HCT116 (cell line): ENCODE measurements at regions not wholly inside any gene's neighbourhood (a gene's known extent, or its start where the extent isn't known, plus 50 kb on each side); places are given as distances from the start of the nearest gene placed in this dataset.

Source experiments
- ATAC-seq: fragments of 200-7000 bp; cut with Tn5 transposase; 2 replicates; pipeline ENCODE4 v1.9.1; 2020; ENCODE audit warnings: mild to moderate bottlenecking, moderate library complexity
- BruUV-seq: library from RNA; stranded (reverse); fragments of 400-500 nt; replicated peaks from 2 replicates; lab custom pipeline; 2021; lab: Mats Ljungman, UMichigan
- CTCF ChIA-PET: fragments of 300-600 bp; sonication (Branson Sonifier 250); formaldehyde crosslinking; loops from one replicate; lab custom pipeline; 2021; ENCODE audit warnings: antibody characterized with exemption; lab: Charles Lee
- POLR2A ChIA-PET: fragments of 300-600, 350-600 bp; sonication (Branson Sonifier 250); formaldehyde crosslinking; loops from one replicate; lab custom pipeline; 2021; ENCODE audit warnings: antibody characterized with exemption; lab: Charles Lee
- RAD21 ChIA-PET, 2 experiments: fragments of 300-600 bp; sonication (Branson Sonifier 250); formaldehyde crosslinking; loops; one replicate each; lab custom pipeline; 2023; ENCODE audit warnings: low total read pairs in 2 of 2; ENCODE audit not compliant: uncharacterized antibody in 2 of 2, unreplicated experiment in 2 of 2, low non-redundant PET in 1 of 2; lab: Charles Lee
- DNase-seq: peaks from one replicate; pipeline ENCODE4 v3.0.0-alpha.2; 2010; ENCODE audit warnings: low read depth, low spot score
- H2AFZ ChIP-seq: fragments of 200-600 bp; shearing (Covaris generic), sonication (generic); 2 replicates; pipeline ENCODE4 v1.6.1; 2017; ENCODE audit warnings: low read depth, mixed run types, mixed read lengths, antibody characterized with exemption, low read length; ENCODE audit not compliant: poor library complexity, severe bottlenecking
- H3K27ac ChIP-seq: 2 replicates; pipeline ENCODE4 v1.5.1; 2012; ENCODE audit warnings: low read depth, low read length
- H3K27me3 ChIP-seq: fragments of 200-600 bp; sonication (generic); 2 replicates; pipeline ENCODE4 v1.6.1; 2016; ENCODE audit warnings: mixed run types, low read length, mixed read lengths; ENCODE audit not compliant: insufficient read depth
- H3K36me3 ChIP-seq, 2 experiments: fragments of 200-500 bp in 1 of 2; fragments of 200-600 bp in 1 of 2; sonication (Bioruptor generic) in 1 of 2; sonication (generic) in 1 of 2; 2 replicates each; pipeline versions ENCODE4 v1.5.1 to v1.6.1; 2014 to 2016; ENCODE audit warnings: low read length in 2 of 2, inconsistent platforms in 1 of 2, mixed read lengths in 1 of 2, mixed run types in 1 of 2; ENCODE audit not compliant: insufficient read depth in 2 of 2, control insufficient read depth in 1 of 2
- H3K4me1 ChIP-seq, 2 experiments: fragments of 200-600 bp in 1 of 2; sonication (generic) in 1 of 2; 2 replicates each; pipeline versions ENCODE4 v1.5.1 to v1.6.1; 2012 to 2017; ENCODE audit warnings: low read length in 2 of 2, inconsistent platforms in 1 of 2, mild to moderate bottlenecking in 1 of 2, mixed read lengths in 1 of 2, mixed run types in 1 of 2, moderate library complexity in 1 of 2; ENCODE audit not compliant: insufficient read depth in 2 of 2, control insufficient read depth in 1 of 2
- H3K4me2 ChIP-seq: fragments of 200-600 bp; sonication (generic); 2 replicates; pipeline ENCODE4 v1.6.1; 2017; ENCODE audit warnings: mixed run types, low read length, mixed read lengths
- H3K4me3 ChIP-seq, 2 experiments: fragments of 200-600 bp in 1 of 2; sonication (generic) in 1 of 2; replicated peaks in 1 of 2; 2 replicates each; pipeline ENCODE4 v1.5.1; 2011 to 2016; ENCODE audit warnings: low read length in 2 of 2, control low read depth in 1 of 2, low read depth in 1 of 2, mild to moderate bottlenecking in 1 of 2, mixed read lengths in 1 of 2, mixed run types in 1 of 2
- H3K79me2 ChIP-seq: fragments of 200-600 bp; sonication (generic); 2 replicates; pipeline ENCODE4 v1.6.1; 2017; ENCODE audit warnings: mild to moderate bottlenecking, mixed run types, low read length, moderate library complexity, mixed read lengths; ENCODE audit not compliant: insufficient read depth
- H3K9ac ChIP-seq: fragments of 200-600 bp; sonication (generic); 2 replicates; pipeline ENCODE4 v1.6.1; 2016; ENCODE audit warnings: low read length, mixed read lengths
- H3K9me2 ChIP-seq: fragments of 200-600 bp; sonication (generic), shearing (Covaris generic); 2 replicates; pipeline ENCODE4 v1.6.1; 2017; ENCODE audit warnings: mixed run types, mild to moderate bottlenecking, moderate library complexity; ENCODE audit not compliant: insufficient read depth
- H3K9me3 ChIP-seq, 2 experiments: fragments of 200-500 bp in 1 of 2; fragments of 200-600 bp in 1 of 2; sonication (Bioruptor generic) in 1 of 2; sonication (generic) in 1 of 2; 2 replicates each; pipeline ENCODE4 v1.6.1; 2014 to 2017; ENCODE audit warnings: low read length in 2 of 2, mixed read lengths in 2 of 2, inconsistent platforms in 1 of 2, low read depth in 1 of 2, mild to moderate bottlenecking in 1 of 2, mixed run types in 1 of 2, moderate library complexity in 1 of 2; ENCODE audit not compliant: control insufficient read depth in 1 of 2, insufficient read depth in 1 of 2
- H4K20me1 ChIP-seq: fragments of 200-600 bp; sonication (generic), shearing (Covaris generic); 2 replicates; pipeline ENCODE4 v1.6.1; 2017; ENCODE audit warnings: mixed run types, mild to moderate bottlenecking, moderate library complexity; ENCODE audit not compliant: insufficient read depth
- CTCF ChIP-seq, 3 experiments: fragments of 200-600 bp in 1 of 3; sonication (generic) in 1 of 3; IDR thresholded peaks in 2 of 3; conservative IDR thresholded peaks in 1 of 3; 2 replicates each; pipeline ENCODE4 v1.5.1; 2012 to 2017; ENCODE audit warnings: low read depth in 2 of 3, low read length in 2 of 3, antibody characterized with exemption in 1 of 3, borderline replicate concordance in 1 of 3, control low read depth in 1 of 3, mild to moderate bottlenecking in 1 of 3, mixed read lengths in 1 of 3, mixed run types in 1 of 3, moderate library complexity in 1 of 3; ENCODE audit not compliant: insufficient read depth in 1 of 3
- EZH2phosphoT487 ChIP-seq: fragments of 200-600 bp; IDR thresholded peaks from 2 replicates; pipeline ENCODE4 v1.6.1; 2018; ENCODE audit warnings: antibody characterized with exemption, borderline replicate concordance
- FOSL1 ChIP-seq: IDR thresholded peaks from 2 replicates; pipeline ENCODE4 v1.6.1; 2012; ENCODE audit warnings: low read depth
- RAD21 ChIP-seq: IDR thresholded peaks from 2 replicates; pipeline ENCODE4 v1.6.1; 2012; ENCODE audit warnings: low read depth, mild to moderate bottlenecking
- TCF7L2 ChIP-seq: IDR thresholded peaks from 2 replicates; pipeline ENCODE4 v1.7.0; 2011; ENCODE audit warnings: borderline replicate concordance, inconsistent platforms; ENCODE audit not compliant: insufficient read depth, insufficient read length; ENCODE audit errors: extremely low read depth
- intact Hi-C: fragments of 100-400 bp; cut with micrococcal nuclease; formaldehyde crosslinking; loops from 2 replicates; pipeline ENCODE4 v1.10.0; 2022
- TF ChIP-seq, protein P1 (sequence below): IDR thresholded peaks from 2 replicates; pipeline ENCODE4 v1.6.1; 2012

- Histone ChIP-seq H3K79me2 (no peaks in the 10 kb centered on the region), H3K4me3 (no peak overlapping the region), H3K36me3 (no peaks in the 10 kb centered on the region), H3K4me1 (no peaks in the 10 kb centered on the region), H3K9me2 (no peaks in the 10 kb centered on the region), H3K27ac (no peak overlapping the region), H4K20me1 (no peaks in the 10 kb centered on the region)
- peak; percentile 81 for ATAC-seq
- intact Hi-C loops = loop anchor here (5.0 kb wide), 1 partner anchor 485 kb away; no protein-coding TSS in a partner anchor
- ChIA-PET RAD21 (interaction anchor here in 1 of 2 experiments (1.5 kb wide), 1 partner anchor 432 kb away, joined by 6 read pairs; no protein-coding TSS in a partner anchor), POLR2A (interaction anchor here (1.1 kb wide), 1 partner anchor 280 kb away, joined by 3 read pairs; the partner anchor contains the start of gene SLC7A11), CTCF (interaction anchor here (0.7 to 3.0 kb wide), 11 partner anchors 10 to 702 kb away, joined by 3 to 18 read pairs (median 5); no protein-coding TSS in a partner anchor)
- TF ChIP-seq TCF7L2 (no peak), EZH2phosphoT487 (no peak), RAD21 (peak; percentile 70), CTCF (IDR thresholded peaks at IDR 0.05 in 2 of 3, conservative IDR thresholded peaks at IDR 0.05 in 1 of 3; ENCODE audit: borderline replicate concordance in 1 of 3, insufficient read depth in 1 of 3, low read depth in 2 of 3, low read length in 2 of 3) (peak; percentile 35 to 54 (median 43); a peak in 4 of 6 replicates), FOSL1 (no peak)
- TF ChIP-seq, protein P1, sequence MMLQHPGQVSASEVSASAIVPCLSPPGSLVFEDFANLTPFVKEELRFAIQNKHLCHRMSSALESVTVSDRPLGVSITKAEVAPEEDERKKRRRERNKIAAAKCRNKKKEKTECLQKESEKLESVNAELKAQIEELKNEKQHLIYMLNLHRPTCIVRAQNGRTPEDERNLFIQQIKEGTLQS = no peak
- TF ChIP-seq, all 23 proteins: peak for 2
- no TSS peak for BruUV-seq
- H3K27me3 ChIP-seq = no peaks in the 10 kb centered on the region
- peak; percentile 6 for DNase-seq
- H3K9me3 ChIP-seq = no peaks in the 10 kb centered on the region
- no peak overlapping the region for H2AFZ ChIP-seq
- H3K4me2 ChIP-seq = no peak overlapping the region
- no peak overlapping the region for H3K9ac ChIP-seq
These were observed 280.2 kb upstream of the SLC7A11 start for GRCh38 chr4:138522366-138522765.
